Testis (tissue), 2 donors: ENCODE measurements at regions not wholly inside any gene's neighbourhood (a gene's known extent, or its start where the extent isn't known, plus 50 kb on each side); places are given as distances from the start of the nearest gene placed in this dataset.

Source experiments
- POLR2A ChIP-seq: fragments of 450-650 bp; IDR thresholded peaks from one replicate; pipeline ENCODE4 v1.6.1; 2017; ENCODE audit warnings: antibody characterized with exemption, mild to moderate bottlenecking, moderate library complexity
- TF ChIP-seq, protein P1 (sequence below), 3 experiments: fragments of 450-650 bp in 2 of 3; fragments of 200-600 bp in 1 of 3; sonication (generic) in 1 of 3; IDR thresholded peaks; one replicate each; pipeline ENCODE4 v1.5.1; 2016 to 2019; ENCODE audit warnings: antibody characterized with exemption in 3 of 3, mild to moderate bottlenecking in 2 of 3, moderate library complexity in 1 of 3

DNA sequence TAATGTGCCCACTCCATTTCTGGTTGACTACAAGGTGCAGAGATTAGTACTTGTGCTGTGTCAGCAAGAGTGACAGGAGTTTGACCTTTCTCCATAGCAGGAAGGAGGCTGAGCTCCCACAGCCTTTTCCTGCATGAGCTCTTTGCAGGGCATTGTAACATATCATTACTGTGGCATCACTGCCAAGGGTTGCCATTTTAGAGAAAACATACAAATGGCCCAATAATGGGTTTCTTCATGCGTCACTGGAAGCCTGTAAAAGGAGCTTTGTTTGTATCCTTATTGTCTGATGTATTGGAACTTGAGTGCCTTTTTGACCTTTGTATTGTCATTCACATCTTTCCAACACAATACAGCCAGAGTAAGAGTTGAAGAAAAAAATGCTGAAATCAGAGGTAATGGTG lies 323.0 kb upstream of the CDIN1 start:
- TF ChIP-seq, protein P1, sequence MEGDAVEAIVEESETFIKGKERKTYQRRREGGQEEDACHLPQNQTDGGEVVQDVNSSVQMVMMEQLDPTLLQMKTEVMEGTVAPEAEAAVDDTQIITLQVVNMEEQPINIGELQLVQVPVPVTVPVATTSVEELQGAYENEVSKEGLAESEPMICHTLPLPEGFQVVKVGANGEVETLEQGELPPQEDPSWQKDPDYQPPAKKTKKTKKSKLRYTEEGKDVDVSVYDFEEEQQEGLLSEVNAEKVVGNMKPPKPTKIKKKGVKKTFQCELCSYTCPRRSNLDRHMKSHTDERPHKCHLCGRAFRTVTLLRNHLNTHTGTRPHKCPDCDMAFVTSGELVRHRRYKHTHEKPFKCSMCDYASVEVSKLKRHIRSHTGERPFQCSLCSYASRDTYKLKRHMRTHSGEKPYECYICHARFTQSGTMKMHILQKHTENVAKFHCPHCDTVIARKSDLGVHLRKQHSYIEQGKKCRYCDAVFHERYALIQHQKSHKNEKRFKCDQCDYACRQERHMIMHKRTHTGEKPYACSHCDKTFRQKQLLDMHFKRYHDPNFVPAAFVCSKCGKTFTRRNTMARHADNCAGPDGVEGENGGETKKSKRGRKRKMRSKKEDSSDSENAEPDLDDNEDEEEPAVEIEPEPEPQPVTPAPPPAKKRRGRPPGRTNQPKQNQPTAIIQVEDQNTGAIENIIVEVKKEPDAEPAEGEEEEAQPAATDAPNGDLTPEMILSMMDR (IDR thresholded peaks at IDR 0.05) = no peak
- no peak for TF ChIP-seq POLR2A
